GM12878 (cell line): ENCODE measurements at regions not wholly inside any gene's neighbourhood (a gene's known extent, or its start where the extent isn't known, plus 50 kb on each side); places are given as distances from the start of the nearest gene placed in this dataset.

ENCODE experiments used
- BACH1 ChIP-seq: fragments of 450-650 bp; IDR thresholded peaks from 2 replicates; pipeline ENCODE4 v1.6.1; 2017; ENCODE audit warnings: mild to moderate bottlenecking, borderline replicate concordance
- BMI1 ChIP-seq: fragments of 450-650 bp; IDR thresholded peaks from 2 replicates; pipeline ENCODE4 v1.6.1; 2016; ENCODE audit warnings: mild to moderate bottlenecking, moderate library complexity, borderline replicate concordance
- LARP7 ChIP-seq: fragments of 450-650 bp; IDR thresholded peaks from 2 replicates; pipeline ENCODE4 v1.6.1; 2017; ENCODE audit warnings: mild to moderate bottlenecking
- POLR2A ChIP-seq: IDR thresholded peaks from 2 replicates; pipeline ENCODE4 v1.6.1; 2011; ENCODE audit warnings: low read depth, mild to moderate bottlenecking, low read length
- POLR2AphosphoS5 ChIP-seq: IDR thresholded peaks from 2 replicates; pipeline ENCODE4 v1.6.1; 2011; ENCODE audit warnings: mild to moderate bottlenecking, low read length, inconsistent platforms
- TCF7 ChIP-seq: IDR thresholded peaks from 2 replicates; pipeline ENCODE4 v1.6.1; 2014; ENCODE audit warnings: antibody characterized with exemption, borderline replicate concordance
- TF ChIP-seq, protein P1 (sequence below): IDR thresholded peaks from 2 replicates; pipeline ENCODE4 v1.6.1; 2011; ENCODE audit warnings: borderline replicate concordance, low read depth, mild to moderate bottlenecking, moderate library complexity, low read length; ENCODE audit not compliant: insufficient read depth, poor library complexity, severe bottlenecking
- TF ChIP-seq, protein P2 (sequence below), 3 experiments: IDR thresholded peaks in 2 of 3; conservative IDR thresholded peaks in 1 of 3; 2 replicates each; pipeline ENCODE4 v1.5.1; 2011; ENCODE audit warnings: low read depth in 3 of 3, low read length in 3 of 3, mild to moderate bottlenecking in 3 of 3, control low read depth in 2 of 3, moderate library complexity in 2 of 3, inconsistent platforms in 1 of 3, mixed read lengths in 1 of 3; ENCODE audit not compliant: control insufficient read depth in 2 of 3, insufficient read depth in 1 of 3; ENCODE audit errors: extremely low read depth in 1 of 3

DNA sequence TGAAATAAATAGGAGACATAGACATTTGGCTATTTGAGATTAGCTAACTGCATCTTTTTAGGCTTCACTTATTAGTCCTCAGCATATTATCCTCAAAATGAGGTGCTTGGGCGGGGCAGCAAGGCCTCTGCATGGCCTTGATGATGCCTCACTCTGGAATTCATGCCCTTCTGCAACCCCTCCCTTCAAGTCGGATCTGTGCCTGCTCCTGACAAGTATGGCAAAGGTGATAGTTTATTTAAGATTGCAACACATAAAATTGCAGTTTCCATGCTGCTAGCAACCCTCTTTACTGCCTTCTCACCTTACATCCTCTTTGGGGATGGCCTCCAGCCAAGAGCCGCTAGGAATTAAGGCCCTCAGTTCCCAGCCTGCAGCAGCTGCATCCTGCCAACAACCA lies 241.3 kb upstream of the ADARB2 start:
- TF ChIP-seq, protein P1, sequence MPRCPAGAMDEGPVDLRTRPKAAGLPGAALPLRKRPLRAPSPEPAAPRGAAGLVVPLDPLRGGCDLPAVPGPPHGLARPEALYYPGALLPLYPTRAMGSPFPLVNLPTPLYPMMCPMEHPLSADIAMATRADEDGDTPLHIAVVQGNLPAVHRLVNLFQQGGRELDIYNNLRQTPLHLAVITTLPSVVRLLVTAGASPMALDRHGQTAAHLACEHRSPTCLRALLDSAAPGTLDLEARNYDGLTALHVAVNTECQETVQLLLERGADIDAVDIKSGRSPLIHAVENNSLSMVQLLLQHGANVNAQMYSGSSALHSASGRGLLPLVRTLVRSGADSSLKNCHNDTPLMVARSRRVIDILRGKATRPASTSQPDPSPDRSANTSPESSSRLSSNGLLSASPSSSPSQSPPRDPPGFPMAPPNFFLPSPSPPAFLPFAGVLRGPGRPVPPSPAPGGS, result no peak
- TF ChIP-seq POLR2AphosphoS5, result no peak
- no peak for TF ChIP-seq BMI1
- TF ChIP-seq BACH1, result no peak
- no peak for TF ChIP-seq POLR2A
- no peak for TF ChIP-seq LARP7
- no peak for TF ChIP-seq TCF7
- TF ChIP-seq, protein P2, sequence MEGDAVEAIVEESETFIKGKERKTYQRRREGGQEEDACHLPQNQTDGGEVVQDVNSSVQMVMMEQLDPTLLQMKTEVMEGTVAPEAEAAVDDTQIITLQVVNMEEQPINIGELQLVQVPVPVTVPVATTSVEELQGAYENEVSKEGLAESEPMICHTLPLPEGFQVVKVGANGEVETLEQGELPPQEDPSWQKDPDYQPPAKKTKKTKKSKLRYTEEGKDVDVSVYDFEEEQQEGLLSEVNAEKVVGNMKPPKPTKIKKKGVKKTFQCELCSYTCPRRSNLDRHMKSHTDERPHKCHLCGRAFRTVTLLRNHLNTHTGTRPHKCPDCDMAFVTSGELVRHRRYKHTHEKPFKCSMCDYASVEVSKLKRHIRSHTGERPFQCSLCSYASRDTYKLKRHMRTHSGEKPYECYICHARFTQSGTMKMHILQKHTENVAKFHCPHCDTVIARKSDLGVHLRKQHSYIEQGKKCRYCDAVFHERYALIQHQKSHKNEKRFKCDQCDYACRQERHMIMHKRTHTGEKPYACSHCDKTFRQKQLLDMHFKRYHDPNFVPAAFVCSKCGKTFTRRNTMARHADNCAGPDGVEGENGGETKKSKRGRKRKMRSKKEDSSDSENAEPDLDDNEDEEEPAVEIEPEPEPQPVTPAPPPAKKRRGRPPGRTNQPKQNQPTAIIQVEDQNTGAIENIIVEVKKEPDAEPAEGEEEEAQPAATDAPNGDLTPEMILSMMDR (IDR thresholded peaks at IDR 0.05 in 2 of 3, conservative IDR thresholded peaks at IDR 0.05 in 1 of 3; ENCODE audit: control insufficient read depth in 2 of 3, extremely low read depth in 1 of 3, insufficient read depth in 1 of 3, low read depth in 3 of 3, low read length in 3 of 3), result no peak
